ENCODE measurements at regions not wholly inside any gene's neighbourhood (a gene's known extent, or its start where the extent isn't known, plus 50 kb on each side); places are given as distances from the start of the nearest gene placed in this dataset.

GRCh38 chr1:119226913-119227312 is 86.5 kb upstream of the WARS2 start:
- H3K4me3 ChIP-seq (ENCODE audit: low read length), result no peak overlapping the region
- TF ChIP-seq, protein P1, sequence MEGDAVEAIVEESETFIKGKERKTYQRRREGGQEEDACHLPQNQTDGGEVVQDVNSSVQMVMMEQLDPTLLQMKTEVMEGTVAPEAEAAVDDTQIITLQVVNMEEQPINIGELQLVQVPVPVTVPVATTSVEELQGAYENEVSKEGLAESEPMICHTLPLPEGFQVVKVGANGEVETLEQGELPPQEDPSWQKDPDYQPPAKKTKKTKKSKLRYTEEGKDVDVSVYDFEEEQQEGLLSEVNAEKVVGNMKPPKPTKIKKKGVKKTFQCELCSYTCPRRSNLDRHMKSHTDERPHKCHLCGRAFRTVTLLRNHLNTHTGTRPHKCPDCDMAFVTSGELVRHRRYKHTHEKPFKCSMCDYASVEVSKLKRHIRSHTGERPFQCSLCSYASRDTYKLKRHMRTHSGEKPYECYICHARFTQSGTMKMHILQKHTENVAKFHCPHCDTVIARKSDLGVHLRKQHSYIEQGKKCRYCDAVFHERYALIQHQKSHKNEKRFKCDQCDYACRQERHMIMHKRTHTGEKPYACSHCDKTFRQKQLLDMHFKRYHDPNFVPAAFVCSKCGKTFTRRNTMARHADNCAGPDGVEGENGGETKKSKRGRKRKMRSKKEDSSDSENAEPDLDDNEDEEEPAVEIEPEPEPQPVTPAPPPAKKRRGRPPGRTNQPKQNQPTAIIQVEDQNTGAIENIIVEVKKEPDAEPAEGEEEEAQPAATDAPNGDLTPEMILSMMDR (IDR thresholded peaks at IDR 0.05; ENCODE audit: insufficient read depth, low read depth, low read length, missing control alignments), result no peak
- no peak for DNase-seq (ENCODE audit: low read depth)

DNA sequence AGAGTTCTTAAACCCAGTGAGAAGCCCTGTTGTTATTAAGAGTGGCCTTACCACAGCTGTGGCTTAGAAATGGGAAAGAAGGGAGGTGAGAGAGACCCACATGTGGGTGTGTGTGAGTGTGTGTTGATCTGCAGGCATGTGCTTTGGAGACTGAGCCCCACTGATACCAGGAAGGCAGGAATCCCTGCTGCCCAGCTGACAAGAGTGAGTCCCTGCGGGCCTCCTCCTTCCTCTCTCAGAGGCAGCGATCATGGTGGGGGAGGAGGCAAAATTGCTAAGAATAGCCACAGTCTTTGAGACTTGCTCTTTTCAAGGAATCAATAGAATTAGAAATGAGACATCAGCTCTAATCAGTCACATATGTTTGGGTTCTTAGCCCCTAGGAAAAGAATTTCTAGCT is 87.0 kb upstream of the WARS2 start:
- no peak for DNase-seq (ENCODE audit: low read depth)
- no peak overlapping the region for H3K4me3 ChIP-seq (ENCODE audit: low read length)
- TF ChIP-seq, protein P1 (IDR thresholded peaks at IDR 0.05; ENCODE audit: insufficient read depth, low read depth, low read length, missing control alignments), result no peak

DNA sequence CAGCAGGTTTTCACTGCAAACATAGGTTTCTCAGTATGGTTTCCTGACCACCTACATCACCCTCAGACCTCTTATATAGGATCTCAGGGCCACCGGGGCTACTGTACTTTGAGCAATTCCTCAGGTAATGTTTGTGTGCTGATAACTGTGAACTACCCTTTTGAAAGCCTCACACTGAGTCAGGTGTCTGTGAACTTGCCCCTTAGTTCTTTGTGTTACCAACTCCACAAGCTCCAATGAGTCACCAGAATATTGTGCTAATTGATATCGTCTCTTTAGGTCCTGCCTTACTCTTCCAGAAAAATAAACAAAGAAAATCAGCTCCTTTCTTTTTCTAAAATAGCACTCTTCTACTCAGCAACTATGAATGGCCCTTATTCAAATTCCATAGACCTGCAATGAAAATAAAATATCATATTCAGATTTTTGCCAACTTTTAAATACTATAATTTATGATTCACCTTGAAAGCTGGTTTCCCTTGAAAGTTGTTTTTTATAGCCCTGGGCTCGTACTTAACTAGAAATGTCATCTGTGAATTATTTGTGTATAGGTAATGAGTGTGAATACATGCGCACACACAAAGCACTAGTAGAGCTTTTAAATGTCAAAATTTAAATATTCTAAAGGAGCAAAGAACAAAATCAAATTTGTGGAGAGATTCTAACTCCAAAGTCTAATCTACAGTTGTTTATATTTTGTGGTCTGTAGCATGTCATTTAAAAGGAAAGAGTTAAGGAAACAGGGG is 88.1 kb upstream of the WARS2 start:
- TF ChIP-seq, protein P1 (IDR thresholded peaks at IDR 0.05; ENCODE audit: insufficient read depth, low read depth, low read length, missing control alignments), result no peak
- peak; percentile 58 for DNase-seq (ENCODE audit: low read depth)
- no peak overlapping the region for H3K4me3 ChIP-seq (ENCODE audit: low read length)

DNA sequence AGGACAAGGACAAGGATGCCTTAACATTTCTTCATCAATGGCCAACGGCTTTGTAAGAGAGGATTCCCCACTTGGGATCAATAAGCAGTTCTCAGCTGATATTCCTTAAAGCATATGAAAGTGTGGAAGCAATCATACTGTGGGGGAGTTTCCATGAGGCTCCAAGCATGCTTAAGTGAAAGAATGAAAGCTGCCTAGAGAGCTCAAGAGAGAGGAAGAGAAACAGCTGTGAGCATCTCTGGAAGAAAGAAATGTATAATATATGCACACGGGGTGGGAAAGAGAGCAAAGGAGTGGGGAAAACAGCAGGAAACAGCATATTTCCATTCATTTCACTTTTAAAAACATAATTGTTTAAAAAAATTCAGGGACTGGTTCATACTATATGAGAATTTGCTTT is 94.7 kb upstream of the WARS2 start:
- DNase-seq (ENCODE audit: low read depth), result no peak
- TF ChIP-seq, protein P1 (IDR thresholded peaks at IDR 0.05; ENCODE audit: insufficient read depth, low read depth, low read length, missing control alignments), result no peak
- no peak overlapping the region for H3K4me3 ChIP-seq (ENCODE audit: low read length)

DNA sequence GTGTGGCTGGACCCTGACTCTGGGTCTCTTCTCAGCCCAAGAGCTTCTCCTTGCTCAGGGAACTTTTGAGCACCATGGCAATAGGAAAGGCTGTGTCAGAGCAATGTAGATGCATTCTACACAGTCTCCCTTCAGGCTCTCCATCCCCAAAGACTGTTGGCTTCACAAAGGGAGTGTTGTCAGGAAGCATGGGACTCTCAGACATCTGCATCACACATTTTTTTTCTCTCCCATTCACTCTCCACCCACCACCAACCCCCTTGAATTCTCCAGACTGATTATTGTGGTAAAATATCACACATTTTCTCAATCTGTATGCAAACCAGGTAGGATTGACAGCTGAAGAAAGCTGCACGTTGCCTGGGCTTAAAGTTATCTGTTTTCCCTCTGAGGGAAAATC is 105.4 kb upstream of the WARS2 start:
- TF ChIP-seq, protein P1 (IDR thresholded peaks at IDR 0.05; ENCODE audit: insufficient read depth, low read depth, low read length, missing control alignments), result no peak
- no peak overlapping the region for H3K4me3 ChIP-seq (ENCODE audit: low read length)
- no peak for DNase-seq (ENCODE audit: low read depth)

DNA sequence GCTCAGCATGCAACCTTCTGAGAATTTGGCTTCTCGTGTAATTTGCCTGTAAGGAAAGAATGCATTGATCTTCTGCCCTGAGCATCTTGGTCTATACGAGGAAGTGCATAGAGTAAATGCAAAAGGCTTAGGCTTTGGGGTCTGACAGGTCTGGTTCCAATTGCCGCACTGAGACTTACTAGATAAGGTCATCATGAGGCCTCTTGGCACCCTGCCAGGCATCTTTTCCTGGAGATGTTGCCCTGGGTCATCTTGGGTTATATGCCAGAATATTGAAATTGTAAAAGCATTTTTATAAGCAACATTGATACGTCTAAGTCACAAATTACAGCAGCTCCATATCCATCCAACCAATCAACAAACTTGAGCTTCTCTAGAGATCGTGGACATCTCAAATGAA is 108.8 kb upstream of the WARS2 start:
- no peak for DNase-seq (ENCODE audit: low read depth)
- TF ChIP-seq, protein P1 (IDR thresholded peaks at IDR 0.05; ENCODE audit: insufficient read depth, low read depth, low read length, missing control alignments), result no peak

GRCh38 chr1:119250299-119250698 is 109.8 kb upstream of the WARS2 start:
- no peak for DNase-seq (ENCODE audit: low read depth)
- no peak overlapping the region for H3K4me3 ChIP-seq (ENCODE audit: low read length)
- TF ChIP-seq, protein P1 (IDR thresholded peaks at IDR 0.05; ENCODE audit: insufficient read depth, low read depth, low read length, missing control alignments), result no peak

More for the DNA sequence above, 108.8 kb upstream of the WARS2 start:
- H3K4me3 ChIP-seq (ENCODE audit: low read length), result no peak overlapping the region
